A549 (cell line): ENCODE measurements at regions not wholly inside any gene's neighbourhood (a gene's known extent, or its start where the extent isn't known, plus 50 kb on each side); places are given as distances from the start of the nearest gene placed in this dataset.

Source experiments
- ATAC-seq, 2 experiments: fragments of 200-7000 bp in 1 of 2; fragments of >200 bp in 1 of 2; cut with Nextera tagmentation in 1 of 2; cut with Tn5 transposase in 1 of 2; 3 replicates each; pipeline versions ENCODE4 v1.8.0 to v1.9.1; 2018 to 2020; ENCODE audit warnings: mild to moderate bottlenecking in 1 of 2, moderate library complexity in 1 of 2
- CTCF ChIA-PET: fragments of 300-600 bp; sonication (Branson Sonifier 250); formaldehyde crosslinking; extraction: SDS; loops from one replicate; lab custom pipeline; 2021; ENCODE audit warnings: antibody characterized with exemption, inconsistent platforms; lab: Yijun Ruan, JAX
- POLR2A ChIA-PET: fragments of 350-600 bp; formaldehyde crosslinking; extraction: SDS; loops from one replicate; lab custom pipeline; 2021; ENCODE audit warnings: antibody characterized with exemption, inconsistent platforms; lab: Yijun Ruan, JAX
- DNase-seq, 2 experiments: peaks; one replicate each; pipeline versions ENCODE4 v3.0.0 to v3.0.0-alpha.2; 2011 to 2016; ENCODE audit warnings: low read depth in 1 of 2, low spot score in 1 of 2
- FAIRE-seq: peaks from 2 replicates; lab custom pipeline; 2011; peaks lifted over from hg19 to GRCh38; lab: Jason Lieb, UNC
- H3K27ac ChIP-seq, 2 experiments: fragments of >200 bp; sonication (Bioruptor Twin); formaldehyde crosslinking; 3 replicates each; pipeline ENCODE4 v1.5.1; 2016 to 2017
- H3K4me1 ChIP-seq: fragments of >200 bp; sonication (Bioruptor Twin); formaldehyde crosslinking; 3 replicates; pipeline ENCODE4 v1.6.1; 2016
- H3K4me2 ChIP-seq: fragments of >200 bp; sonication (Bioruptor Twin); formaldehyde crosslinking; 3 replicates; pipeline ENCODE4 v1.6.1; 2016
- H3K4me3 ChIP-seq: fragments of >200 bp; sonication (Bioruptor Twin); formaldehyde crosslinking; 3 replicates; pipeline ENCODE4 v1.5.1; 2016
- H3K9me3 ChIP-seq: fragments of >200 bp; sonication (Bioruptor Twin); formaldehyde crosslinking; 3 replicates; pipeline ENCODE4 v1.6.1; 2016
- BCL3 ChIP-seq: fragments of >200 bp; sonication (Bioruptor Twin); formaldehyde crosslinking; IDR thresholded peaks from 3 replicates; pipeline ENCODE4 v1.6.1; 2016
- CBX2 ChIP-seq: fragments of 200-600 bp; sonication (generic); IDR thresholded peaks from 2 replicates; pipeline ENCODE4 v1.6.1; 2016; ENCODE audit warnings: low read depth, mild to moderate bottlenecking, borderline replicate concordance
- CBX8 ChIP-seq: fragments of 200-600 bp; sonication (generic); IDR thresholded peaks from 2 replicates; pipeline ENCODE4 v1.6.1; 2016
- CEBPB ChIP-seq, 2 experiments: fragments of >200 bp in 1 of 2; sonication (Bioruptor Twin) in 1 of 2; formaldehyde crosslinking in 1 of 2; IDR thresholded peaks; 2 replicates each; pipeline ENCODE4 v1.6.1; 2012 to 2016
- CHD4 ChIP-seq: fragments of 200-600 bp; sonication (generic); IDR thresholded peaks from 2 replicates; pipeline ENCODE4 v1.6.1; 2016; ENCODE audit warnings: antibody characterized with exemption, mild to moderate bottlenecking, borderline replicate concordance
- EHF ChIP-seq: fragments of 250-450 bp; sonication (Bioruptor Pico); IDR thresholded peaks from 2 replicates; pipeline ENCODE4 v1.5.0; 2020; ENCODE audit warnings: mild to moderate bottlenecking
- ESRRA ChIP-seq: fragments of 150-350 bp; IDR thresholded peaks from 2 replicates; pipeline ENCODE4 v1.6.1; 2014; ENCODE audit warnings: mild to moderate bottlenecking, low read length, borderline replicate concordance
- FOSB ChIP-seq: fragments of 250-450 bp; sonication (Bioruptor Pico); IDR thresholded peaks from 2 replicates; pipeline ENCODE4 v1.5.0; 2020; ENCODE audit warnings: mild to moderate bottlenecking, moderate library complexity
- FOSL2 ChIP-seq, 2 experiments: fragments of 450-650 bp in 1 of 2; fragments of >200 bp in 1 of 2; sonication (Bioruptor Twin) in 1 of 2; formaldehyde crosslinking; IDR thresholded peaks; 2 replicates each; pipeline versions ENCODE4 v1.5.0 to v1.6.1; 2016 to 2020; ENCODE audit warnings: mild to moderate bottlenecking in 1 of 2, moderate library complexity in 1 of 2
- GATA3 ChIP-seq: IDR thresholded peaks from 2 replicates; pipeline ENCODE4 v1.6.1; 2012; ENCODE audit warnings: borderline replicate concordance
- HDAC2 ChIP-seq: fragments of 200-600 bp; sonication (generic); IDR thresholded peaks from 2 replicates; pipeline ENCODE4 v1.6.1; 2016
- HOXA7 ChIP-seq: fragments of 250-450 bp; sonication (Bioruptor Pico); IDR thresholded peaks from 2 replicates; pipeline ENCODE4 v1.5.0; 2020; ENCODE audit warnings: mild to moderate bottlenecking, moderate library complexity
- JUNB ChIP-seq: fragments of >200 bp; sonication (Bioruptor Twin); formaldehyde crosslinking; IDR thresholded peaks from 2 replicates; pipeline ENCODE4 v1.6.1; 2016
- KDM5A ChIP-seq: fragments of 200-600 bp; sonication (generic); IDR thresholded peaks from 2 replicates; pipeline ENCODE4 v1.6.1; 2016; ENCODE audit warnings: antibody characterized with exemption, mild to moderate bottlenecking
- MAX ChIP-seq: IDR thresholded peaks from 2 replicates; pipeline ENCODE4 v1.6.1; 2012
- MAZ ChIP-seq: fragments of 150-350 bp; IDR thresholded peaks from 2 replicates; pipeline ENCODE4 v1.6.1; 2014; ENCODE audit warnings: antibody characterized with exemption, low read depth, low read length, borderline replicate concordance
- NPAS2 ChIP-seq: fragments of 250-450 bp; sonication (Bioruptor Pico); IDR thresholded peaks from 2 replicates; pipeline ENCODE4 v1.8.0; 2022; ENCODE audit warnings: mild to moderate bottlenecking, moderate library complexity, borderline replicate concordance
- NR3C1 ChIP-seq: fragments of >200 bp; sonication (Bioruptor Twin); formaldehyde crosslinking; IDR thresholded peaks from 3 replicates; pipeline ENCODE4 v1.6.1; 2017
- PBX3 ChIP-seq: IDR thresholded peaks from 2 replicates; pipeline ENCODE4 v1.6.1; 2012
- PHF8 ChIP-seq: fragments of 200-600 bp; sonication (generic); IDR thresholded peaks from 2 replicates; pipeline ENCODE4 v1.6.1; 2016; ENCODE audit warnings: low read depth, mild to moderate bottlenecking, antibody characterized with exemption, moderate library complexity, borderline replicate concordance
- POLR2AphosphoS2 ChIP-seq: conservative IDR thresholded peaks from 2 replicates; pipeline ENCODE4 v1.6.1; 2012; ENCODE audit warnings: low read length, improper control_type of control experiment, inconsistent platforms
- REST ChIP-seq: fragments of 200-600 bp; sonication (generic); IDR thresholded peaks from 2 replicates; pipeline ENCODE4 v1.6.1; 2016; ENCODE audit warnings: antibody characterized with exemption, mild to moderate bottlenecking, moderate library complexity
- RFX5 ChIP-seq: fragments of 450-650 bp; IDR thresholded peaks from 2 replicates; pipeline ENCODE4 v1.7.1; 2014; ENCODE audit warnings: antibody characterized with exemption, mild to moderate bottlenecking, moderate library complexity
- RNF2 ChIP-seq: fragments of 200-600 bp; sonication (generic); IDR thresholded peaks from 2 replicates; pipeline ENCODE4 v1.6.1; 2016; ENCODE audit warnings: low read depth, mild to moderate bottlenecking, antibody characterized with exemption, moderate library complexity, borderline replicate concordance
- SMC3 ChIP-seq: fragments of >200 bp; sonication (Bioruptor Twin); formaldehyde crosslinking; IDR thresholded peaks from 3 replicates; pipeline ENCODE4 v1.6.1; 2018; ENCODE audit warnings: inconsistent platforms
- SREBF2 ChIP-seq: fragments of 450-650 bp; IDR thresholded peaks from 2 replicates; pipeline ENCODE4 v1.6.1; 2014; ENCODE audit warnings: mild to moderate bottlenecking, moderate library complexity
- TFCP2L1 ChIP-seq: fragments of 250-450 bp; sonication (Bioruptor Pico); IDR thresholded peaks from 2 replicates; pipeline ENCODE4 v1.5.0; 2021; ENCODE audit warnings: mild to moderate bottlenecking
- ZC3H11A ChIP-seq: fragments of 450-650 bp; IDR thresholded peaks from 2 replicates; pipeline ENCODE4 v1.6.1; 2014; ENCODE audit warnings: antibody characterized with exemption, mild to moderate bottlenecking
- ZFP36 ChIP-seq: fragments of 450-650 bp; IDR thresholded peaks from 2 replicates; pipeline ENCODE4 v1.6.1; 2014; ENCODE audit warnings: borderline replicate concordance; ENCODE audit not compliant: partially characterized antibody
- WGBS: methylation state at CpG from one replicate; pipeline ENCODE4 v1.1.6; 2017; ENCODE audit errors: missing lambda C conversion rate; 5-methylcytosine and 5-hydroxymethylcytosine counted together

GRCh38 chr12:93956551-93956950 lies 191.8 kb upstream of the PLXNC1 start:
- peaks cover 7% of the 10 kb centered on the region; the same call in 2 of the 3 replicates for H3K9me3 ChIP-seq
- FAIRE-seq, result no peak
- CTCF ChIA-PET, result interaction anchor here (0.6 to 1.9 kb wide), 4 partner anchors 16 to 146 kb away, joined by 3 to 6 read pairs (median 4); no protein-coding TSS in a partner anchor
- peaks cover 15% of the 10 kb centered on the region for H3K4me1 ChIP-seq
- 0 out of 6 replicates have a peak overlapping the region, but pooled peaks of 1 of the 2 experiments have one; percentile 5 for H3K27ac ChIP-seq
- H3K4me3 ChIP-seq, result no peak overlapping the region
- no peak for DNase-seq
- TF ChIP-seq KDM5A (no peak), FOSB (CRISPR knock-in tag) (no peak), POLR2AphosphoS2 (no peak), MAZ (no peak), CBX2 (no peak), PBX3 (no peak), HDAC2 (no peak), HOXA7 (CRISPR knock-in tag) (no peak), CHD4 (no peak), TFCP2L1 (CRISPR knock-in tag) (no peak), JUNB (no peak), ZC3H11A (no peak), MAX (no peak), NPAS2 (CRISPR knock-in tag) (no peak), EHF (CRISPR knock-in tag) (no peak), CBX8 (no peak), GATA3 (no peak), RFX5 (no peak)
- no peak overlapping the region for H3K4me2 ChIP-seq
- ATAC-seq, result no peak
- WGBS, result 95% methylated on average over 2 of the region's 2 CpGs
- POLR2A ChIA-PET, result no interaction called here

- WGBS, result 87% methylated on average over 1 of the region's 1 CpG
- FAIRE-seq (no peak), ATAC-seq (no peak), DNase-seq (no peak)
- no peak overlapping the region for H3K4me3 ChIP-seq
- ChIA-PET POLR2A (no interaction called here), CTCF (interaction anchor here (0.7 to 1.9 kb wide), 3 partner anchors 16 to 145 kb away, joined by 3 to 6 read pairs (median 4); no protein-coding TSS in a partner anchor)
- no peak overlapping the region for H3K27ac ChIP-seq
- peaks cover 15% of the 10 kb centered on the region for H3K4me1 ChIP-seq
- H3K4me2 ChIP-seq, result no peak overlapping the region
- TF ChIP-seq NR3C1 (no peak), CEBPB (IDR thresholded peaks at IDR 0.05) (no peak), ESRRA (no peak), ZFP36 (no peak), MAX (no peak), PHF8 (no peak), ZC3H11A (no peak), HOXA7 (CRISPR knock-in tag) (no peak), RNF2 (no peak), FOSL2 (IDR thresholded peaks at IDR 0.05) (no peak), FOSL2 (CRISPR knock-in tag; IDR thresholded peaks at IDR 0.05) (no peak), REST (no peak), BCL3 (no peak), JUNB (no peak), SREBF2 (no peak), SMC3 (no peak)
- H3K9me3 ChIP-seq, result peaks cover 12% of the 10 kb centered on the region
Observed at GRCh38 chr12:93957168-93957567, 191.2 kb upstream of the PLXNC1 start.
